Gastrocnemius medialis (tissue), 4 donors: ENCODE measurements at regions not wholly inside any gene's neighbourhood (a gene's known extent, or its start where the extent isn't known, plus 50 kb on each side); places are given as distances from the start of the nearest gene placed in this dataset.

Source experiments
- CTCF ChIP-seq, 5 experiments: fragments of 450-650 bp in 3 of 5; fragments of 200-600 bp in 2 of 5; sonication (generic) in 2 of 5; IDR thresholded peaks in 4 of 5; conservative IDR thresholded peaks in 1 of 5; 1 replicate in 4 of 5; 2 replicates in 1 of 5; pipeline ENCODE4 v1.5.1; 2016 to 2019; ENCODE audit warnings: antibody characterized with exemption in 5 of 5, mild to moderate bottlenecking in 3 of 5, moderate library complexity in 3 of 5
- POLR2A ChIP-seq, 2 donors: fragments of 450-650 bp; IDR thresholded peaks; one replicate each; pipeline ENCODE4 v1.6.1; 2017; ENCODE audit warnings: antibody characterized with exemption in 2 of 2, mild to moderate bottlenecking in 2 of 2, moderate library complexity in 2 of 2

DNA sequence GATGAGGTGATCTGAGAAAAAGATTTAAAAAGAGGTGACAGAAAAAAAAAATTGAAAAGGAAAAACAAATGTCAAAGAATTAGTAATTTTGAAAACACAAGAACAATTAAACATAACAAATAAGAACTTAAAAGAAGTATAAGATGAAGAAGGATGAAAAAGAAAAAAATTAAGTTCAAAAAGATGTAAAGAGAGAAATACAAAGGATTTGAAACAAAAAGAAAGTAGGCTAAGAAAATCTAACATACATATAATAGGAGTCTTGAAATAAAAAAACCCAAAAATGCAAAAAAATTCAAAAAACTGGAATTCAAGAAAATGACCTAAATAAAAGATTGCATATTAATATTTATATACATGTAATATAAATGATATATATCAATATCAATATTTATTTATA, 949.2 kb downstream of the MCTP2 start:
- TF ChIP-seq CTCF (IDR thresholded peaks at IDR 0.05 in 4 of 5, conservative IDR thresholded peaks at IDR 0.05 in 1 of 5) (no peak), POLR2A (IDR thresholded peaks at IDR 0.05) (no peak)
